ENCODE measurements at regions not wholly inside any gene's neighbourhood (a gene's known extent, or its start where the extent isn't known, plus 50 kb on each side); places are given as distances from the start of the nearest gene placed in this dataset.

DNA sequence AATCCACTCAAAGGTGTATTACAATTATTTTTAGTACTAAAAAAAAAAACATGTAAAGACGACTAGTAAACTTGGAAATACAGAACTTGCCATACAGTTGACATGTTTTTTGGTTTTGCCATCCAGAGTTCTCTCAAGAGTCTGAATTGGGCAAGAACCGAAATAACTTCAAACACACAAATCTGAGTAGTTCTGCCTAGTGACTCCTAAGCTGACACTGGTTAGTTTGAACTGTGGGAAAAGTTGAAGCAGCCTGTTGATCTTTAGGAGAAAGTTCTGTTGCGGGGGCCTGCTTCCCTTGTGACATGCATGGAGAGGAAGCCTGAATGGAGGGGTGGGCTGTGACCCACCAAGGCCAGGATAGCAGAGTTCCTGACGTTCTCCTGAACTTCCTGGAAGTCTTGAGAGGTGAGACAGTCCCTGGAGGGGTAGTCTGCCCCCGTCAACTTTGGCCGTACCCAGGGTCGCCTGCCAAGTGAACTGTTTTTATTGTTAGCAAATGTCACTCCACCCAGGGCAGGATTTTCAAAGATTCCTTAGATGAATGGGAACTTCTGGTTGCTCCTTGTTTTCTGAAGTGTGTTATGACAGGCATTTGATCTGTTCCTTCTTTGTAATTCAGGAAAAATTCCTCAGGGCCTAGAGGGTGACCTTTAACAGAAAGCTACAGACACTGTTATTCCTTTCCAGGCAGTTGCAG lies 85.6 kb upstream of the SPTBN1 start:
- no peaks in the 10 kb centered on the region for H4K20me1 ChIP-seq (ENCODE audit: control insufficient read depth, extremely low read depth, insufficient read depth, low read length)
- no peak overlapping the region for H3K27ac ChIP-seq (ENCODE audit: control insufficient read depth, insufficient read depth, low read length)
- H3K4me2 ChIP-seq (ENCODE audit: control insufficient read depth, extremely low read depth, insufficient read depth, low read depth, low read length), result no peak overlapping the region
- no peaks in the 10 kb centered on the region for H3K9me1 ChIP-seq (ENCODE audit: control insufficient read depth, extremely low read depth, insufficient read depth, low read length)
- FAIRE-seq, result no peak
- no peak overlapping the region for H3K9ac ChIP-seq (ENCODE audit: control insufficient read depth, extremely low read depth, insufficient read depth, low read length)
- H3K79me2 ChIP-seq (ENCODE audit: control insufficient read depth, insufficient read depth, low read length), result no peaks in the 10 kb centered on the region
- no peak overlapping the region for H3K4me3 ChIP-seq (ENCODE audit: control insufficient read depth in 2 of 3, extremely low read depth in 1 of 3, insufficient read depth in 2 of 3, low read depth in 1 of 3, low read length in 3 of 3)
- no peaks in the 10 kb centered on the region for H3K36me3 ChIP-seq (ENCODE audit: control insufficient read depth in 2 of 2, extremely low read depth in 1 of 2, insufficient read depth in 2 of 2, low read length in 2 of 2)
- H3K9me3 ChIP-seq (ENCODE audit: control insufficient read depth, low read depth, low read length), result peaks cover 5% of the 10 kb centered on the region
- DNase-seq (ENCODE audit: low read depth, low spot score), result no peak
- H2AFZ ChIP-seq (ENCODE audit: control insufficient read depth, low read length), result no peak overlapping the region
- no peak for TF ChIP-seq EZH2 (IDR thresholded peaks at IDR 0.05; ENCODE audit: low read length)
- TF ChIP-seq, protein P1, sequence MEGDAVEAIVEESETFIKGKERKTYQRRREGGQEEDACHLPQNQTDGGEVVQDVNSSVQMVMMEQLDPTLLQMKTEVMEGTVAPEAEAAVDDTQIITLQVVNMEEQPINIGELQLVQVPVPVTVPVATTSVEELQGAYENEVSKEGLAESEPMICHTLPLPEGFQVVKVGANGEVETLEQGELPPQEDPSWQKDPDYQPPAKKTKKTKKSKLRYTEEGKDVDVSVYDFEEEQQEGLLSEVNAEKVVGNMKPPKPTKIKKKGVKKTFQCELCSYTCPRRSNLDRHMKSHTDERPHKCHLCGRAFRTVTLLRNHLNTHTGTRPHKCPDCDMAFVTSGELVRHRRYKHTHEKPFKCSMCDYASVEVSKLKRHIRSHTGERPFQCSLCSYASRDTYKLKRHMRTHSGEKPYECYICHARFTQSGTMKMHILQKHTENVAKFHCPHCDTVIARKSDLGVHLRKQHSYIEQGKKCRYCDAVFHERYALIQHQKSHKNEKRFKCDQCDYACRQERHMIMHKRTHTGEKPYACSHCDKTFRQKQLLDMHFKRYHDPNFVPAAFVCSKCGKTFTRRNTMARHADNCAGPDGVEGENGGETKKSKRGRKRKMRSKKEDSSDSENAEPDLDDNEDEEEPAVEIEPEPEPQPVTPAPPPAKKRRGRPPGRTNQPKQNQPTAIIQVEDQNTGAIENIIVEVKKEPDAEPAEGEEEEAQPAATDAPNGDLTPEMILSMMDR (optimal IDR thresholded peaks at IDR 0.05 in 1 of 3, IDR thresholded peaks at IDR 0.05 in 1 of 3, conservative IDR thresholded peaks at IDR 0.05 in 1 of 3; ENCODE audit: extremely low read depth in 1 of 3, insufficient read depth in 2 of 3, low read length in 3 of 3), result no peak
- H3K27me3 ChIP-seq (ENCODE audit: control insufficient read depth, extremely low read depth, insufficient read depth, low read length), result no peaks in the 10 kb centered on the region
- dilution Hi-C loops (cut with MboI; ENCODE audit: extremely low pct_ligation_motif_present, low sequenced_read_pairs), result no loop called here
- H3K4me1 ChIP-seq (ENCODE audit: control insufficient read depth, extremely low read depth, insufficient read depth, low read length), result no peaks in the 10 kb centered on the region

DNA sequence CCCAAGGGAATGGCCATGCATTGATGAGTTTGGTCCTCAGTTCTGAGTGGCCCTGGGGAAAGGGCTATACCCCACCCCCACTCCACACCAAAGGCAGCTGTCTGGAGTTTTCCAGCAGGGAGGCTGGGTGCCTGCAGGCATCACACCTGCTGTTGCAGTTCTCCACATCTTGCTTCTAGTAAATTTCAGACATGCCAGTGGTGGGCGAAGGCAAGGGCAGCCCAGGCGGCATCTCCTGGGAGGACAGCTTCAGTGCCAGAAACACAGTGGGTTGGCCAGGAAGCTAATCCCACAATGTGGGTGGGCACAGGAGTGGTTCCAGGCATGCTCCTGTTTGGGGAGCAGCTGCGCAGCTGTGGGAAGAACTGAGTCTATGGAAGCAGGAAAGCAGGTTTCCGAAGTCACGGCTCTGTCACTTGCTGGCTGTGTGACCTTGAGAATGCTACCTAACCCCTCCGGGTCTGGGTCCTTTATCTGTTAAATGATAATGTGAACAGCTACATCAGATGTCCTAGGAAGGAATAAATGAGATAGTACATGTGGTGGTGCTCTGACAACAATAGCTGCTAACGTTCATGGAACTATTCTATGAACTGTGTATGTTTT lies 84.6 kb upstream of the SPTBN1 start:
- no peak for DNase-seq (ENCODE audit: low read depth, low spot score)
- peaks cover 5% of the 10 kb centered on the region for H3K9me3 ChIP-seq (ENCODE audit: control insufficient read depth, low read depth, low read length)
- H4K20me1 ChIP-seq (ENCODE audit: control insufficient read depth, extremely low read depth, insufficient read depth, low read length), result no peaks in the 10 kb centered on the region
- no peak overlapping the region for H2AFZ ChIP-seq (ENCODE audit: control insufficient read depth, low read length)
- H3K27me3 ChIP-seq (ENCODE audit: control insufficient read depth, extremely low read depth, insufficient read depth, low read length), result no peaks in the 10 kb centered on the region
- no peak overlapping the region for H3K27ac ChIP-seq (ENCODE audit: control insufficient read depth, insufficient read depth, low read length)
- TF ChIP-seq EZH2 (IDR thresholded peaks at IDR 0.05; ENCODE audit: low read length), result no peak
- TF ChIP-seq, protein P1 (optimal IDR thresholded peaks at IDR 0.05 in 1 of 3, IDR thresholded peaks at IDR 0.05 in 1 of 3, conservative IDR thresholded peaks at IDR 0.05 in 1 of 3; ENCODE audit: extremely low read depth in 1 of 3, insufficient read depth in 2 of 3, low read length in 3 of 3), result no peak
- dilution Hi-C loops (cut with MboI; ENCODE audit: extremely low pct_ligation_motif_present, low sequenced_read_pairs), result no loop called here
- no peaks in the 10 kb centered on the region for H3K4me1 ChIP-seq (ENCODE audit: control insufficient read depth, extremely low read depth, insufficient read depth, low read length)
- H3K36me3 ChIP-seq (ENCODE audit: control insufficient read depth in 2 of 2, extremely low read depth in 1 of 2, insufficient read depth in 2 of 2, low read length in 2 of 2), result no peaks in the 10 kb centered on the region
- H3K9ac ChIP-seq (ENCODE audit: control insufficient read depth, extremely low read depth, insufficient read depth, low read length), result no peak overlapping the region
- no peaks in the 10 kb centered on the region for H3K79me2 ChIP-seq (ENCODE audit: control insufficient read depth, insufficient read depth, low read length)
- no peak overlapping the region for H3K4me3 ChIP-seq (ENCODE audit: control insufficient read depth in 2 of 3, extremely low read depth in 1 of 3, insufficient read depth in 2 of 3, low read depth in 1 of 3, low read length in 3 of 3)
- FAIRE-seq, result no peak
- H3K9me1 ChIP-seq (ENCODE audit: control insufficient read depth, extremely low read depth, insufficient read depth, low read length), result no peaks in the 10 kb centered on the region
- H3K4me2 ChIP-seq (ENCODE audit: control insufficient read depth, extremely low read depth, insufficient read depth, low read depth, low read length), result no peak overlapping the region

All from keratinocyte (primary cell).